ENCODE measurements at regions not wholly inside any gene's neighbourhood (a gene's known extent, or its start where the extent isn't known, plus 50 kb on each side); places are given as distances from the start of the nearest gene placed in this dataset.

GRCh38 chr4:138650929-138651448 is 364.6 kb upstream of the NOCT start:
- Histone ChIP-seq H3K4me2 (ENCODE audit: low read length) (no peak overlapping the region), H3K9me3 (ENCODE audit: control insufficient read depth, insufficient read depth, low read length) (no peaks in the 10 kb centered on the region), H3K9me2 (replicated peaks; ENCODE audit: control insufficient read depth, low read length) (no peaks in the 10 kb centered on the region), H3K4me3 (ENCODE audit: low read length) (no peak overlapping the region), H3K4me1 (ENCODE audit: control insufficient read depth, low read length) (no peaks in the 10 kb centered on the region), H3K79me2 (ENCODE audit: control insufficient read depth, low read length) (no peaks in the 10 kb centered on the region), H3K36me3 (ENCODE audit: control insufficient read depth, low read length) (no peaks in the 10 kb centered on the region), H3K27me3 (ENCODE audit: control insufficient read depth, low read length) (no peaks in the 10 kb centered on the region), H3F3A (ENCODE audit: control insufficient read depth, insufficient read depth) (no peaks in the 10 kb centered on the region), H4K20me1 (ENCODE audit: control insufficient read depth, insufficient read depth, low read depth, low read length) (no peaks in the 10 kb centered on the region), H3K27ac (ENCODE audit: low read depth, low read length) (no peak overlapping the region)
- TF ChIP-seq CTCF (IDR thresholded peaks at IDR 0.05; ENCODE audit: low read depth, low read length, poor library complexity, severe bottlenecking) (no peak), EZH2phosphoT487 (IDR thresholded peaks at IDR 0.05; ENCODE audit: borderline replicate concordance, low read length) (no peak)

- H3K27ac ChIP-seq (ENCODE audit: low read depth, low read length) = no peak overlapping the region
- no peaks in the 10 kb centered on the region for H3K79me2 ChIP-seq (ENCODE audit: control insufficient read depth, low read length)
- no peaks in the 10 kb centered on the region for H3K9me2 ChIP-seq (replicated peaks; ENCODE audit: control insufficient read depth, low read length)
- H3K4me3 ChIP-seq (ENCODE audit: low read length) = no peak overlapping the region
- H3K4me2 ChIP-seq (ENCODE audit: low read length) = no peak overlapping the region
- TF ChIP-seq EZH2phosphoT487 (IDR thresholded peaks at IDR 0.05; ENCODE audit: borderline replicate concordance, low read length) = no peak
- no peak for TF ChIP-seq CTCF (IDR thresholded peaks at IDR 0.05; ENCODE audit: low read depth, low read length, poor library complexity, severe bottlenecking)
- no peaks in the 10 kb centered on the region for H3K27me3 ChIP-seq (ENCODE audit: control insufficient read depth, low read length)
- H3F3A ChIP-seq (ENCODE audit: control insufficient read depth, insufficient read depth) = no peaks in the 10 kb centered on the region
- no peaks in the 10 kb centered on the region for H3K9me3 ChIP-seq (ENCODE audit: control insufficient read depth, insufficient read depth, low read length)
- H3K36me3 ChIP-seq (ENCODE audit: control insufficient read depth, low read length) = no peaks in the 10 kb centered on the region
- H4K20me1 ChIP-seq (ENCODE audit: control insufficient read depth, insufficient read depth, low read depth, low read length) = no peaks in the 10 kb centered on the region
- no peaks in the 10 kb centered on the region for H3K4me1 ChIP-seq (ENCODE audit: control insufficient read depth, low read length)
Observed at GRCh38 chr4:138650495-138650894, 365.1 kb upstream of the NOCT start.

- Histone ChIP-seq H3K36me3 (ENCODE audit: control insufficient read depth, low read length) (no peaks in the 10 kb centered on the region), H3K9me2 (replicated peaks; ENCODE audit: control insufficient read depth, low read length) (no peaks in the 10 kb centered on the region), H3K4me1 (ENCODE audit: control insufficient read depth, low read length) (no peaks in the 10 kb centered on the region), H3K4me2 (ENCODE audit: low read length) (no peak overlapping the region), H3K79me2 (ENCODE audit: control insufficient read depth, low read length) (no peaks in the 10 kb centered on the region), H3K4me3 (ENCODE audit: low read length) (no peak overlapping the region), H3K9me3 (ENCODE audit: control insufficient read depth, insufficient read depth, low read length) (no peaks in the 10 kb centered on the region), H3K27me3 (ENCODE audit: control insufficient read depth, low read length) (no peaks in the 10 kb centered on the region), H4K20me1 (ENCODE audit: control insufficient read depth, insufficient read depth, low read depth, low read length) (no peaks in the 10 kb centered on the region), H3K27ac (ENCODE audit: low read depth, low read length) (no peak overlapping the region), H3F3A (ENCODE audit: control insufficient read depth, insufficient read depth) (no peaks in the 10 kb centered on the region)
- TF ChIP-seq EZH2phosphoT487 (IDR thresholded peaks at IDR 0.05; ENCODE audit: borderline replicate concordance, low read length) (no peak), CTCF (IDR thresholded peaks at IDR 0.05; ENCODE audit: low read depth, low read length, poor library complexity, severe bottlenecking) (no peak)
Observed at GRCh38 chr4:138647433-138647832, 368.1 kb upstream of the NOCT start.

Data from DOHH2 (cell line).